ENCODE measurements at regions not wholly inside any gene's neighbourhood (a gene's known extent, or its start where the extent isn't known, plus 50 kb on each side); places are given as distances from the start of the nearest gene placed in this dataset.

GRCh38 chr2:114127372-114127771 is 237.5 kb downstream of the ACTR3 start:
- no peak for TF ChIP-seq HES2 (IDR thresholded peaks at IDR 0.05)
- no peak for TF ChIP-seq CTCF (IDR thresholded peaks at IDR 0.05)
- no peak for TF ChIP-seq TFCP2L1 (CRISPR knock-in tag; IDR thresholded peaks at IDR 0.05)
- no peak for TF ChIP-seq ELK1 (IDR thresholded peaks at IDR 0.05; ENCODE audit: low read depth, low read length)
- TF ChIP-seq USF2 (IDR thresholded peaks at IDR 0.05), result no peak
- TF ChIP-seq SREBF2 (IDR thresholded peaks at IDR 0.05), result no peak
- no peak for TF ChIP-seq RAD21 (conservative IDR thresholded peaks at IDR 0.05 in 1 of 2, IDR thresholded peaks at IDR 0.05 in 1 of 2)
- no peak for TF ChIP-seq ESRRA (IDR thresholded peaks at IDR 0.05; ENCODE audit: borderline replicate concordance, low read length)
- no peak for TF ChIP-seq NR3C1 (IDR thresholded peaks at IDR 0.05)
- no peak for TF ChIP-seq POLR2A (IDR thresholded peaks at IDR 0.05; ENCODE audit: low read length)

Data from A549 (cell line).